DMS153 treated with DMSO at 0.1 percent for 48 hours (cell line): ENCODE measurements at regions not wholly inside any gene's neighbourhood (a gene's known extent, or its start where the extent isn't known, plus 50 kb on each side); places are given as distances from the start of the nearest gene placed in this dataset.
"Not testable (repeated sequence)": the region's sequence is repeated elsewhere in the genome, so short reads cannot be mapped to it uniquely, and the experiment has no call there.

Experiments
- DNase-seq: peaks from one replicate; lab custom pipeline; 2025; ENCODE audit not compliant: unreplicated experiment; lab: John Stamatoyannopoulos, UW

DNA sequence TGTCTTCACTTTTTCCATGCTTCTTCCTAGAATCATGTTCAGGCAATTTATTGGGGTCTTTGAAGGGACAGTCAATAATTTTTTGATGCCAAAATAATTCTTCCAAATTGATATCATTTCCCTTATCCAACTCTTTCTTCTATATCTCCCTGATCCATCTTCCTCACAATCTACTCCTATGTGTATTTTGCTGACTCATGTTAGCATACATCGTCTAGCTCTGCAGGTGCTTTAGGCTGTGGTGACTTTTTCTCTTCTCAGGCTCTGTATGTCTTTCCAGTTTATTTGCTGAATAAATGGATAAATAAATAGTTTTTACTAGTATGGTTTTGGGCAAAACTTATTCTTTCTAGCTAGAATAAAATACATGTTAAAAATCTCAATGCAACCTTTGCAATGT lies 1650.9 kb upstream of the TMEFF2 start:
- no peak for DNase-seq

DNA sequence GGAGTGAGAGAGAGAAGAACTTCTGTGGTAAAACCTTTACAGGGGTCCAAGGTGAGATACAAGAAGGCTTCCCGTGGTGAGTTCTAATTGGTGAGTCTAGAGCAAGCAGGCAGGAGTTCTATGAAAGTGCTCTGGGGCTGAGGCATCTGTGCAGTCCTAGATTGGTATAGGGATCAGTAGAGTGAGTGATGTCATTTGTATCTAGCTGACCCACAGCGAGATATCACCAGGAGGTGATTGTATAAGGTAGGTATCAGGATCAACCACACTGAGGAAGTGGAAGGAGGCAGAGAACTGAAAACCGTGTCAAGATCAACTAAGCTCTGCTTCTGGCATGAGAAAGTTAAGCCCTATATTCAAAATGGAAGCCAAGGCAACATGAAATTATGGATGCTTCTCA lies 1648.9 kb upstream of the TMEFF2 start:
- DNase-seq, result no peak

DNA sequence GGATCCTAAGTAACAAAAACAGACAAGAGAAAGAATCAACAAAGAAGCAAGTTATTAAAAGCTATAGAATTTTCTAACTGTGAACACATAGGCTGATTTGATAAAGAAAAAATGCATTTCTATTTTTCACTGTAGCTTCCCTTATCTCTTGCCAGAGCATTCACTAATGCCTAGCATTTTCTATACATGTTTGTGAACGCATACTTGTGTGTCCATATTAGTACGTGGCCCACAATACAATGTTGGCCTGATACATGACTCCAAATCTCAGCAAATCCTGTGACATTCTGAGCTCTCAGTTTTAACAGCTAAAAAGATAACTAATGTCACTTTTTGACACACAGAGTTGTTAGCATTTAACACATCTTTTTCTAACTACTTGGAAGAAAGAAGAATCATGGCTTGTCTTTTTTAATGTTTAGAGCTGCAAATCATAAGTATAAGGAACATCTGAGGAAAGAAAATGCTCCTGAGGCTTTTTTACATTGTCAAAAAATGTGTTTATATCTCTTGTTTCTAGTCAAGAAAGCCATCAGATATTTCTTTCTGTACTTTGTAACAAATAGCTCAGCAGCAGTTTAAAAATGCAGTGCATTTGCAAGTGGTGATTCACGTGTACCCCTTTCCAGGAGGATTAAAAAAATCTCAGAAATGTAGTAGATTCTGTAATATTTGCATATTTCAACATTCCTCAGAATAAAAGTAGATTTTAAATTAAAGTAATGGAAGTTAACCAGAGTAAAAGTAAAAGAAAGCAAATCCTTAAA lies 1646.8 kb upstream of the TMEFF2 start:
- DNase-seq, result no peak

DNA sequence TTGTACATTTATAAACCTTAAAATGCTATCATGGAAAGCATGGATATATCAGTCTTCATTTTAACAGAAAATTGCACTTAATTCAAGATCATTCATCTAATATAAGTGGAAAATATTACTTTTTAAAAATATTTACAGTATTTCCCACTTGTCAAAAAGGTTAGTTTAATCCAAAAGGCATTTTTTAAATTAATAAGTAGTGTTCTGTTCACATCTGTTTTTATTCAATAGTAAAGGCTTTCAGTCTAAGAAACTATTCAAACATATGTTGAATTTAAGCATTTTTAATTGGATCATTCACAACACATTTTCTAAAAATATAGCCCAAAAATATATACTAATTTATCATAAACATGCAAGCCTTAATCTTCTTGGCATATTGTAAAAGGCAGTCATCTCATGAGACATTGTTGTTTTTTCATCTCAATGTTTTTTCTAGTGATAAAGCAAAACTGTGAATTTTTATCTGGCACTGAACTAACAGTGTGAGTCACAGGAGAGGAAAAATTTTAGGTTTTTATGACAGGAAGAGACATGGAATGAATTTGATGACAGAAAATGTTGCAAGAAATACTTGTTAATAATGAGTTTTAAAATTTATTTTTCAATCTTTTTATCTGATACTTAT lies 1642.5 kb upstream of the TMEFF2 start:
- DNase-seq, result no peak

DNA sequence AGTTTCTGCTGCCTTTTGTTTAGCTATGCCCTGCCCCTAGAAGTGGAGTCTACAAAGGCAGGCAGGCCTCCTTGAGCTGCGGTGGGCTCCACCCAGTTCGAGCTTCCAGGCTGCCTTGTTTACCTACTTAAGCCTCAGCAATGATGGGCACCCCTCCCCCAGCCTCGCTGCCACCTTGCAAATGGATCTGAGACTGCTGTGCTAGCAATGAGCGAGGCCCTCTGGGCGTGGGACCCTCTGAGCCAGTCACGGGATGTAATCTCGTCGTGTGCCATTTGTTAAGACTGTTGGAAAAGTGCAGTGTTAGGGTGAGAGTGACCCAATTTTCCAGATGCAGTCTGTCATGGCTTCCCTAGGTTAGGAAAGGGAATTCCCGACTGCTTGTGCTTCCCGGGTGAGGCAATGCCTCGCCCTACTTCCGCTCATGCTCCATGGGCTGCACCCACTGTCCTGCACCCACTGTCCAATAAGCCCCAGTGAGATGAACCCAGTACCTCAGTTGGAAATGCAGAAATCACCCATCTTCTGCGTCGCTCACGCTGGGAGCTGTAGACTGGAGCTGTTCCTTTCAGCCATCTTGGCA lies 1641.8 kb upstream of the TMEFF2 start:
- DNase-seq, result not testable (repeated sequence)

DNA sequence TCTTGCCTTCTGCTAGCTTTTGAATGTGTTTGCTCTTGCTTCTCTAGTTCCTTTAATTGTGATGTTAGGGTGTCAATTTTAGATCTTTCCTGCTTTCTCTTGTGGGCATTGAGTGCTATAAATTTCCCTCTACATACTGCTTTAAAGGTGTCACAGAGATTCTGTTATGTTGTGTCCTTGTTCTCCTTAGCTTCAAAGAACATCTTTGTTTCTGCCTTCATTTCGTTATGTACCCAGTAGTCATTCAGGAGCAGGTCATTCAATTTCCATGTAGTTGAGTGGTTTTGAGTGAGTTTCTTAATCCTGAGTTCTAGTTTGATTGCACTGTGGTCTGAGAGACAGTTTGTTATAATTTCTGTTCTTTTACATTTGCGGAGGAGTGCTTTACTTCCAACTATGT lies 1639.2 kb upstream of the TMEFF2 start:
- not testable (repeated sequence) for DNase-seq

DNA sequence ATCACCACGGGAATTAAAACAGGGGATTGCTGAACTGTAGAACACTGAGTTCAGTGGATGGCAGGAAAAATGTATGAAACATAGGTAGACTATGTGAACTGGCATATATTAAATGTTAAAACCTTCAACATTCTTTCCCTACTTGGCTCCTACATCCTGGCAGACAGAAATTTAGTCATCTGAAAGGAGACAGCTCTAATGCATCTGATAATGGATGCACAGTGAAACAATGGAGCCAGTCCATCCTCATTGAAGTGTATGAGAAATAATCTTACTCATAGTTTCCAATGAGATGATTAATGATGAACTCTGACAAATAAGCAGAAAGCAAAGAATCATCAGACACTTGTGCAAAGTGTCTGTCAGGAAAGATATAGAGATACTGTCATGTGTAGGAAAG lies 1629.7 kb upstream of the TMEFF2 start:
- no peak for DNase-seq

DNA sequence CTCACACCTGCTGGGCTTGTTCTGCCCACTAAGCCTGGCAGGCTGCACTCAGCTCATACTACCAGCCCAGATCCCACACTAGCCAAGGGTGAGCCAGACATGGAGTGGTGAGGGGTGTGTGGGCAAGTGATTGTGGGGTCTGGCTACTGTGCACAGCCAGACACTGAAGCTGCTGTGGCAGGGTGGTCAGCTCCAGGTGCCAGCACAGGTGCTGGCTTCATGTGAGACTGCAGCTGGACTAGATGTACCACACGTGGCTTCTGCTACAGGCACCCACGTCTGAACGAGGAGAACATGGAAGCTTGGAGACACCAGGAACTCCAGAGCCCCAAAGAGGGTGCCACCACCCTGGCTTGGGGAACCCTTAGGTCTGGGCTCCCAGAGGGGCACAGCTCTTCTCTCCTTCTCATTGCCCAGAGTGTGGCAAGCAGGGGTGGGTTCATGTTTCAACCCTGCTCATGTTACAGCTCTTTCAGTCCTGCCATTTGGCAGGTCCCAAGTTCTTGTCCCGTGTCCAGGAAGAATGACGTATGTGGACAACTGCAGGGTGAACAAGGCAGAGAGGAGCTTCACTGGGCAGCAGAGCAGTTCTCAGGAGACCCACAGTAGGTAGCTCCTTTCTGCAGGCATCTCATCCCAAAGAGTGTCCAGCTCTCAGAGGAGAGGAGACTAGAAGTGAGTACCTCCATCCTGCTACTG lies 1624.2 kb upstream of the TMEFF2 start:
- DNase-seq, result no peak

DNA sequence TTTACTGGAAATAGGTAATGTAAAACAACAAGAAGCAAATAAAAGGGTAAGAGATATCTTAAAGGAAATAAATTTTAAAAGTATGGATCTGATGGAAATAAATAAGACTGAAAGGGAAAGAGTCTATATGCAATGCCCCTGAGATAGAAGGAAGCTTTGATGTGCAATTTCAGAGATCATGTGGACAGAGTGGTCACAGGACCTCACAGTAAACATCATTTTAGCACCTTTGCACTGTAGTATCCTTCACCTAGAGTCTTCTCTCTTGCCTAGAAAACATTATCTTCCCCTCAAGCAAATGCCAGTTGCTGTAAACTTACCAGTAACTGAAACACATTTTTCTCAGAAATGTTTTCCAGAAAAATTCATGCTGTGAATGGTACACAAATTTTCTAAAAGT lies 1621.3 kb upstream of the TMEFF2 start:
- no peak for DNase-seq

DNA sequence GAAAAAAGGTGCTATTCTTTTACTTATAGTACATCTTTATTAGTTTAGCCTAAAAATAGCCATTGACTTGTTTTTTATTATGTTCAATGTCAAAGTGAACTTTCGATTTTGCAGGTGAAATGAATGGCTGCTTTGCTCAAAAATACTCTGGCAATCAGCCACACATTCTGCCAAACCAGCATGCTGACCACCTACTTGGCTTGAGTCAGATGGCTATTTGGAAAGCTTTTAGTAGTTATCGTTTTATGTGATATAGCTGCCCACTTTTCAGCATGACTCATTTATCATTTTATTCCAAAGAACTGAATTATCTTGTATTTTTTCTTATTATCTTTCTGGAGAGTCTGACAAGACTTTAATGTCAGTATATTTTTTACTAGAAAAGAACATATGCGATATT lies 1615.8 kb upstream of the TMEFF2 start:
- DNase-seq, result no peak

DNA sequence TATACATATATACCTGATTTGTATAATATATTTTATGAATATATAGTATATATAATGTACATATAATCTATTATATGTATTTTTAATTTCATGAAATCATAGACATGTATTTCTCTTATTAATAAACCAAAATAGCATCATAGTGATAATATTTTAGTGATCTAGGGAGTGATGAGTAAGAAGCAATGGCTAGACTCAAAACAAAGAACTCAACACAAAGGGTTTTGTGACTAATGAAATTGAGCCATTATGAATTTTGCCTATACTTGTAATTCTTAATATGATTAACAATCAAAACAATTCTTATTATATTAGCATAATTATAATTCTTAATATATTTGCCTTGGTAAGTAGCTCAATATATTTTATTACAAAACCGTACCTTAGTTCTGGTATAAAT lies 1614.1 kb upstream of the TMEFF2 start:
- no peak for DNase-seq

DNA sequence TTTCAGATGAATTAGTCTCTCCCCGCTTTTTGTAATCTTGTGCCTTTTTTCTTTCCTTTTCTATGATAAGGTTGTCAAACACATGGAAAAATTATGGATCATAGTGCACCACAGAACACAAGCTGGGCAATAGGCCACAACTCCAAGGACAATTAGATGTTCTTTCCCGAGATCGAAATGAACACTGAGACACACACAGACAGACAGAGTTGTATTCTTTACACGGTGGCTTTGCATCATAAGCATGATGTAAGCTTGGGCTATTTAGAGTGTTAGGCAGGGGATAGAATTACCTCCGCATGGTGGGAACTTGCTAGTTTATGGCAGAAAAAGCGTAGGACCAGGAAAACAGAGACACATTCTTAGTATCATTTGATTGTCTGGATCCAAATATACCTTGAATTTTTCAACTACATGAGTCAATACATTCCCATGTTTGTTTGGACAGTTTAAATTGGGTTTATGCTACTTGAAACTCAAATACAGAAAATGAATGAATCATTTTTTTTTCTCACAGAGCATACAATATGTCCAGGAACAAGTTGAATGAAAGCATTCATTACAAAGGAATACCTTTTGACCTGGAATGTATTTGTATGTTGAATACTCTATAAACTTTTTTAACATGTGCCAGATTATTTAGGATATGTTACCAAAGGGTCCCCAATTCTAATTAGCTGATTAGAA lies 1611.5 kb upstream of the TMEFF2 start:
- no peak for DNase-seq

DNA sequence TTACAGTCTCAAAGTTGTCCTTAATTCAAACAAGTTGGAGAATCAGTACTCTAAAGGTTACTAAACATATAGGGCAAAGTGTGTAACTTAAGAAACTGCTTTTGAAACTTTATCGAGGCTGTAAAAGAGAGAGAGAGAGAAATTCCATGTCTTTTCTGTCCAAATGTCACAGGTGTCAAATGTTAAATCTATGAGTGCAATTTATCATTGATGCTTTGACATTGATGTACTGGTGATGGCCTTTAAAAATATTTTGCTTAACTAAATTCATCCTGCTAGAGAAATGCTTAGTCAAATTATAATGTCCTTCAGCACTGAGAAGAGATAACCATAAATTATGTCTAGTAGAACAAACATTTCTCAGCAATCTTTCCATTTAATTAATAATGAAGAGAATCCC lies 1602.1 kb upstream of the TMEFF2 start:
- no peak for DNase-seq

DNA sequence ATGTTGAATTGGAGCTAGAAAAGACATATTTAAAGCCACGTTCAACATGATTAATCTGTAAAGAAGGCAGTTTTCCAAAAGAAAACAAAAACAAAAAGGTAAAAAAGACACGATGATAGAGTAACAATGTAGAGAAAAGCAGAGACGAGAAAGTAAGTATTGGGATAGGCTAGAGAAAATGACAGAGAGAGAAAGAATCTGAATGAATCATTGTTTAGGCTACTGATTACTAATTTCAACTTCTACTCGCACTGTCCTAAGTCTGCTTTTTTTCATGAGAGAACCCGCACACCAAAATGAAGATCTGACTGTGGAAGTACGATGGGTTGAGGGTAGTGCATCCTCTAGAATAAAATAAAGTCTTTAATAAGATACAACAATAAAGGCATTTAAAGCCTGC lies 1599.2 kb upstream of the TMEFF2 start:
- DNase-seq, result no peak

DNA sequence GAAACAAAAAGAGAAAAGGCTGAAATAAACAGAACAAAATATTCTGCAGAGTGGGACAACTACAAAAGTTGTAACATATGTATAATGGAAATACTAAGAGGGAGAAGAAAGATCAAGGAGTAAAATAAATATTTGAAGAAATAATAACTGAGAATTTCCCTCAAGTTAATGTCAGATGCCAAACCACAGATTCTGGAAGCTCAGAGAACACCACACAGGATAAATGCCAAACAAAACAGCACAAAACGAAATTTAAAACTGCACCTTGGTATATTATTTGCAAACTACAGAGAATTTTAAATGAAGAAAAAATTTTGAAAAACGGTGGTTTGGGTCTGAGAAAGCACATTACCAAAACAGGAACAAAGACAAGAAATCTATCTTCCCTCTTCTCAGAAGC lies 1588.9 kb upstream of the TMEFF2 start:
- DNase-seq, result no peak

DNA sequence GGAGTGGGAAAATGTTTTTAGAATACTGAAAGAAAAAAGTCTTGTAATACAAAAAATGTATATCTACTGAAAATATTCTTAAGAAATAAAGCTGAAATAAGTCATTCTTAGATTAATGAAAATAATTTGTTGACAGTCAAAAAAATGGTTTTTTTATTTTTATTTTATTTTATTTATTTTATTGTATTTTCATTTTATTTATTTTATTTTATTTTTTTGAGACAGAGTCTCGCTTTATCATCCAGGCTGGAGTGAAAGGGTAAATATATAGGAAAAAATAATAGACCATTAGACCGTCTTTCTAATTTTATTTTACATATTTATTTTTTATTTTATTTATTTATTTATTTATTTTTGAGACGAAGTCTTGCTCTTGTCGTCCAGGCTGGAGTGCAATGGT lies 1583.6 kb upstream of the TMEFF2 start:
- DNase-seq, result no peak

DNA sequence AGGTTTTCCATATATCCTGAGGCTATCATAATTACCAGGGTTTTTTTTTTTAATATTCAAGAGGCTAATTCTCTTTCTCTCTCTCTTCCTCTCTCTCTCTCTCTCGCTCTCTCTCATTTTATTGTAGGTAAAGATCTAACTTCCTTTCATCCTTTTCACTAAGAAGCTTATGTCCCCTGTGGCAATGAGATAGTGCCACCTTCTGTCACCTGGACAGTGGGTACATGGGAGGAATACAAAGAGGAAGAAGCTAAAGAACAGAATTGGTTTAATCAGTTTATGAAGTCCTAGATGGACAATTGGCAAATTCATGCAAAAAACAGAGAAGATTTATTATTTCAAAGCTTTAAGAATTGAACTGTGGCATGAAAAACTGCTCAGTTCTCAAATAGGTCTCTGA lies 1582.3 kb upstream of the TMEFF2 start:
- no peak for DNase-seq

DNA sequence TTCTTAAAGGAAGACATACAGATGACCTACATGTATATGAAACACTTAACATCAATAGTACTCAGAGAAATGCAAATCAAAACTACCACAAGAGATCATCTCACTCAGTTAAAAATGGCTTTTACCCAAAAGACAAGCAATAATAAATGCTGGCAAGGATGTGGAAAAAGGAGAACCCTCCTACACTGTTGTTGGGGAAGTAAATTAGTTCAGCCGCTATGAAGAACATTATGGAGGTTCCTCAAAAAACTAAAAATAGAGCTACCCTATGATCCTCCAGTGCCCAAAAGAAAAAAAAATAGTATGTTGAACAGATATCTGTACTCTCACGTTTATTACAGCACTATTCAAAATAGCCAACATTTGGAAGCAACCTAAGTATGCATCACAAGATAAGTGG lies 1579.4 kb upstream of the TMEFF2 start:
- no peak for DNase-seq

DNA sequence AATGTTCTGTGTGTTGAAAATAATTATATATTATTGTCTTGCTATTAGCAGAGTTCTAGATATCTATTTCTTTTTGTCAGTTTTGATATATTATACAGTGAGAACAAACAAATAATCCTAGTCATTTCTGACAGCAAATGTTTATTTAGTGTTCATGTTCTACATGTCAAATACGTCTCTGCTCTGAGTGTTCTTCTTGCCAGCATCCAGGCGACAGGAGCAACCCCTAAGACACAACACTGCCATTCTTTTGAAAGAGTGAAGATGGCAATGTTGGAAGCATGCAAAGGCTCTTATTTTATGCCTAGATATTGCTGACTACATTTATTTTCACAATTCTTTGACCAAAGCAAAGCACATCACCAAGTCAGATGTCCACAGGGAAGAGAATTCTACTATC lies 1556.6 kb upstream of the TMEFF2 start:
- DNase-seq, result no peak

DNA sequence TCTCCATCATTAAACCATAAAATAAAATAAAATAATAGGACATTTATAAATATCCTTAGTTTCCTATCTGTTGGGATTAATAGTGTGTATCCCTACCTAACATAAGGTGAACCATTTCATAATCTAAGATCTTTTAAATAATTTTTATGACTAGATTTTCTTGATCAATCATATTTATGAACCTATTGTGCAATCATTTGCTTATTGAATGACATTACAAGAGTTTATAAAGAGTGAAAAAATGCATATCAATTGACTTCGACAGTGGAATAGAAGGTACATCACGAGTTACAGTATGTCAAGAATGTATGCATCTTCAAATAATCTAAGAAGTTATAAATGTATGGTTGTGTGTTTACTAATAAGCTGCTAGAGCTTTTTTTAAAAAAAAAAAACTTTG lies 1554.8 kb upstream of the TMEFF2 start:
- DNase-seq, result no peak

DNA sequence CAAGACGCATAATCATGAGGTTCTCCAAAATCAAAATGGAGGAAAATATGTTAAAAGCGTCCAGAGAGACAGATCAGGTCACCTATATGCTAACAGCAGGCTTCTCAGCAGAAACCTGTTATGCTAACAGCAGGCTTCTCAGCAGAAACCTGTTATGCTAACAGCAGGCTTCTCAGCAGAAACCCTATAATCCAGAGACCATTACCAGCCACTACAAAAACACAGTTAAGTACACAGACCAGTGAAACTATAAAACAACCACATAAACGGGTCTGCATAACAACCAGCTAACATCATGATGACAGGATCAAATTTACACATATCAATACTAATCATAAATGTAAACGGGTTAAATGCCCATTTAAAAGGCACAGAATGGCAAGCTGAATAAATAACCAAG lies 1548.4 kb upstream of the TMEFF2 start:
- peak; percentile 56 for DNase-seq
